Activated CD8-positive, alpha-beta memory T cell treated with anti-CD3 and anti-CD28 coated beads, Interleukin-2, amount 10 ng/mL, durations not matched to agents 7 days and 5 days (primary cell): ENCODE measurements at regions not wholly inside any gene's neighbourhood (a gene's known extent, or its start where the extent isn't known, plus 50 kb on each side); places are given as distances from the start of the nearest gene placed in this dataset.
"Not testable (repeated sequence)": the region's sequence is repeated elsewhere in the genome, so short reads cannot be mapped to it uniquely, and the experiment has no call there.

Experiments used
- ATAC-seq: fragments of 150-1000 bp; cut with Tn5 transposase; one replicate; pipeline ENCODE4 v1.10.0; 2021; ENCODE audit warnings: moderate library complexity
- CTCF ChIA-PET: fragments of 350-600 bp; sonication (Branson Sonifier 250); formaldehyde crosslinking; loops from one replicate; lab custom pipeline; 2021; ENCODE audit warnings: antibody characterized with exemption; lab: Charles Lee
- DNase-seq: peaks from one replicate; pipeline ENCODE4 v3.0.0-alpha.2; 2020
- H3K27ac Mint-ChIP-seq: one replicate; pipeline ENCODE4 v1.8.0; 2021; ENCODE audit warnings: mild to moderate bottlenecking, mixed read lengths
- H3K27me3 Mint-ChIP-seq: one replicate; pipeline ENCODE4 v1.8.0; 2021; ENCODE audit warnings: mixed read lengths
- H3K36me3 Mint-ChIP-seq: one replicate; pipeline ENCODE4 v1.8.0; 2021; ENCODE audit warnings: mild to moderate bottlenecking, mixed read lengths
- H3K4me1 Mint-ChIP-seq: one replicate; pipeline ENCODE4 v1.8.0; 2021; ENCODE audit warnings: mixed read lengths
- H3K4me3 Mint-ChIP-seq: one replicate; pipeline ENCODE4 v1.8.0; 2021; ENCODE audit warnings: mild to moderate bottlenecking, moderate library complexity, mixed read lengths
- H3K9me3 Mint-ChIP-seq: one replicate; pipeline ENCODE4 v1.8.0; 2022; ENCODE audit warnings: low read depth, mixed read lengths

- Mint-ChIP-seq H3K27ac (no peak overlapping the region), H3K9me3 (no peaks in the 10 kb centered on the region), H3K4me1 (peaks cover 2% of the 10 kb centered on the region), H3K36me3 (no peaks in the 10 kb centered on the region), H3K4me3 (no peak overlapping the region), H3K27me3 (peaks cover 44% of the 10 kb centered on the region)
- CTCF ChIA-PET = no interaction called here
- ATAC-seq = no peak
- DNase-seq = no peak
Measured at GRCh38 chr10:101280511-101280910, 51.2 kb upstream of the LBX1 start.

DNA sequence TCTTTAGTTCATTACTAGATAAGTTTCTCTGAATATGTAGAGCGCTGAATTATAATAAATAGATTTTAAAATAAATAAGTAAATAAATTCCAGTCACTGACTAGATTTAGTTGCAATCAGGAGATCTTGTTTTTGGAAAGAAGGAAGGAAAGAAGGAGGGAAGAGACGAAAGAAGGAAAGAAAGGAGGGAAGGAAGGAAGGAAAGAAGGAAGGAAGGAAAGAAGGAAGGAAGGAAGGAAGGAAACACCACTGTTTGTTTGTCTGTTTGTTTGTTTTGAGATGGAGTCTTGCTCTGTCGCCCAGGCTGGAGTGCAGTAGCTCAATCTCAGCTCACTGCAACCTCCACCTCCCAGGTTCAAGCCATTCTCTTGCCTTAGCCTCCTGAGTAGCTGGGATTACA lies 51.7 kb upstream of the LBX1 start:
- H3K27me3 Mint-ChIP-seq = peaks cover 48% of the 10 kb centered on the region
- ATAC-seq, DNase-seq, H3K4me1 Mint-ChIP-seq, H3K36me3 Mint-ChIP-seq, H3K4me3 Mint-ChIP-seq, H3K9me3 Mint-ChIP-seq, CTCF ChIA-PET, H3K27ac Mint-ChIP-seq: not testable (repeated sequence)

- CTCF ChIA-PET = interaction anchor here (1.5 kb wide), 1 partner anchor 69 kb away, joined by 8 read pairs; no protein-coding TSS in a partner anchor
Measured at GRCh38 chr10:101282947-101283346, 53.7 kb upstream of the LBX1 start.

DNA sequence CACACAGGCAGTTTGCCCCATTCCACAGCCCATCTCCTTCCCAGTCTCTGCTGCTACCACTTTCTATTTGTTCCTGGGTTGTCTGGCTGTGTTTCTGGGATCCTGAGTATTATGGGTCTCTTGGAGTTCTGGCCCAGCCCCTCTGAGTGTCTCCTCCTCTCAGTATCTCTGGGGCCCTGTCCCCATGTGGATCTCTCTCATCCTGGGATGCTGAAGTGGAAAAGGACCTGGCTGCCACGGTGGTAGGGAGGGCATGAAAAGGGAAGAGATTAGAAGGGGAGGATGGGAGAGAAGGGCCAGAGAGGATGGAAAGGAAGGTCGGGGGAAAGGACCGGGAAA lies 54.5 kb upstream of the LBX1 start:
- ATAC-seq (no peak), DNase-seq (no peak)
- Mint-ChIP-seq H3K9me3 (no peaks in the 10 kb centered on the region), H3K36me3 (no peaks in the 10 kb centered on the region), H3K27ac (no peak overlapping the region), H3K27me3 (peaks cover 69% of the 10 kb centered on the region), H3K4me1 (peaks cover 2% of the 10 kb centered on the region), H3K4me3 (no peak overlapping the region)
- CTCF ChIA-PET = interaction anchor here (1.0 kb wide), 1 partner anchor 129 kb away, joined by 3 read pairs; no protein-coding TSS in a partner anchor

More at GRCh38 chr10:101282947-101283346, 53.7 kb upstream of the LBX1 start:
- Mint-ChIP-seq H3K27me3 (peaks cover 65% of the 10 kb centered on the region), H3K4me3 (no peak overlapping the region), H3K9me3 (no peaks in the 10 kb centered on the region), H3K27ac (no peak overlapping the region), H3K4me1 (peaks cover 2% of the 10 kb centered on the region), H3K36me3 (no peaks in the 10 kb centered on the region)
- no peak for ATAC-seq
- DNase-seq = no peak

- Mint-ChIP-seq H3K4me3 (no peak overlapping the region), H3K27me3 (peaks cover 72% of the 10 kb centered on the region), H3K9me3 (no peaks in the 10 kb centered on the region), H3K27ac (no peak overlapping the region), H3K4me1 (peaks cover 2% of the 10 kb centered on the region), H3K36me3 (no peaks in the 10 kb centered on the region)
- DNase-seq = no peak
- ATAC-seq = peak; percentile 27
- CTCF ChIA-PET = interaction anchor here (1.0 to 1.1 kb wide), 2 partner anchors 70 to 130 kb away, joined by 3 to 6 read pairs; no protein-coding TSS in a partner anchor
Measured at GRCh38 chr10:101284101-101284743, 55.0 kb upstream of the LBX1 start.

DNA sequence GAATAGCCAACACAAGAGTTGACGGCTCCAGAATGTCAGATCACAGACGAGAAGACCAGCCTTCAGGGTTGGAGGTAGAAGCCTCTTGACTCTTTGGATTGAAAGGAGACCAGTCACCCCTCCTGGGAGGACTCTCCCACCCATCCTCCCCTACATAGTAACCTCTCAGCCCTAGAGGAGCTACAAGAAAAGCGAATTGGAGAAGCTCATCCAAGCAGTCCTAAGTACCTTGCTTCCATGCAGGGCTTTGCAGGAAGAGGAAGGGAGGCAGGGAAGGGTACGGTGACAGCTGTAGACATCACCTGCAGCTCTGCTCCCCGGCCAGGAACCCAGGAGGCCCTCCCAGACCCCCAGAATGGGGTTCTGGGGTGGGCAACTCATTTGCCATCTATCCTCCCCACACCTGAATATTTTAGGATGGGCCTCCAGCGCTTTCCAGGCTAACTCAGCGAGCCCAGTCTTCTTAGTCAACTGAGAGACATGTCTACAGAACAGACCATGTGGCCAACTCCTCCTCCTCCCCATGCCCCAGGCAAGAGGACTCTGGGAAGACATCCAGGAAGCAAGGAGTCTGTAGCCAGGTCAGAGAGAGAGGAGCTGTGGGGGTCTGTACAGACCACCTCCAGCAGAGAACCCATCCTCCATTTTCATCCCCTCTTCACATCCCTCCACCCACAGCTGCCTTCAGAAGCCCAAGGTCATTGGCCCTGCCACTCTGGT lies 55.6 kb upstream of the LBX1 start:
- H3K27ac Mint-ChIP-seq = no peak overlapping the region
- CTCF ChIA-PET = interaction anchor here (1.1 kb wide), 1 partner anchor 71 kb away, joined by 6 read pairs; no protein-coding TSS in a partner anchor
- peaks cover 79% of the 10 kb centered on the region for H3K27me3 Mint-ChIP-seq
- peaks cover 2% of the 10 kb centered on the region for H3K4me1 Mint-ChIP-seq
- no peaks in the 10 kb centered on the region for H3K36me3 Mint-ChIP-seq
- DNase-seq = no peak
- ATAC-seq = no peak
- H3K9me3 Mint-ChIP-seq = no peaks in the 10 kb centered on the region
- no peak overlapping the region for H3K4me3 Mint-ChIP-seq

- ATAC-seq (no peak), DNase-seq (no peak)
- CTCF ChIA-PET = interaction anchor here (1.1 kb wide), 1 partner anchor 72 kb away, joined by 6 read pairs; no protein-coding TSS in a partner anchor
- Mint-ChIP-seq H3K4me1 (peaks cover 2% of the 10 kb centered on the region), H3K27ac (no peak overlapping the region), H3K36me3 (no peaks in the 10 kb centered on the region), H3K4me3 (no peak overlapping the region), H3K27me3 (peaks cover 86% of the 10 kb centered on the region), H3K9me3 (no peaks in the 10 kb centered on the region)
Measured at GRCh38 chr10:101285519-101286070, 56.3 kb upstream of the LBX1 start.

DNA sequence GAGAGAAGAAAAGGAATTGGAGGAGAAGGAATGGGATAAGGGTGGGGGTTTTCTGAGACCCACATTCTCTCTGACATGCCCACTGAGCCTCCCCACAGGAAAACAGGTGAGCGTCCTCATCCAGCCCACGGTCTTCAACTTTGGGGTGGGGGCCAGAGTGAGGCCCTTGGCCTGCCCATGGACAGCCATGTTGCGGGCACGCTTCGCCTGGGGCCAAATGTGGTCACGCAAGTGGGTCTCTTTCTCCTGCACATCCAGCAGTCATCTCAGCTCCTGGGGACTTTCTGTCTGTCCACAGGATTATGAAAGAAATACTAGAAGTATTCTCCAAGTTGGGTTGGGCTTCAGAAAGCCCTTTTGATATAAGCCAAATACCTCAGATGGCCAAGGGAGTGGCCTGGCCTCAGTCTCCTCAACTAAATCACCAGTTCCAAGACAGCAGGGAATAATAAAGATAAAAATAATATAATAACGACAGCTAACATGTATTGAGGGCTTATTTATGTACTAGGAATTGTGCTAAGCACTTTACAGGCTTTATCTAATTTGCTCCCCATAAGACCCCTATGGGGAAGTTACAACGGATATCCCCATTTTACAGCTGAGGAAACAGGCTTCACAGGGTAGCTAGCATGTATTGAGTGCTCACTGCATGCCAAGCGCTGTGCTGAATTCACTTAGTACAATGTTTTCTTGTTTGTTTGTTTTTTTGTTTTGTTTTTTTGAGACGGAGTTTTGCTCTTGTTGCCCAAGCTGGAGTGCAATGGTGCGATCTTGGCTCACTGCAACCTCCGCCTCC lies 57.2 kb upstream of the LBX1 start:
- CTCF ChIA-PET = interaction anchor here (0.8 to 1.8 kb wide), 4 partner anchors 14 to 157 kb away, joined by 3 to 4 read pairs (median 3); no protein-coding TSS in a partner anchor
- H3K9me3 Mint-ChIP-seq = no peaks in the 10 kb centered on the region
- peaks cover 2% of the 10 kb centered on the region for H3K4me1 Mint-ChIP-seq
- no peak for DNase-seq
- no peak overlapping the region for H3K27ac Mint-ChIP-seq
- no peaks in the 10 kb centered on the region for H3K36me3 Mint-ChIP-seq
- H3K27me3 Mint-ChIP-seq = peaks cover 92% of the 10 kb centered on the region
- ATAC-seq = no peak
- no peak overlapping the region for H3K4me3 Mint-ChIP-seq

DNA sequence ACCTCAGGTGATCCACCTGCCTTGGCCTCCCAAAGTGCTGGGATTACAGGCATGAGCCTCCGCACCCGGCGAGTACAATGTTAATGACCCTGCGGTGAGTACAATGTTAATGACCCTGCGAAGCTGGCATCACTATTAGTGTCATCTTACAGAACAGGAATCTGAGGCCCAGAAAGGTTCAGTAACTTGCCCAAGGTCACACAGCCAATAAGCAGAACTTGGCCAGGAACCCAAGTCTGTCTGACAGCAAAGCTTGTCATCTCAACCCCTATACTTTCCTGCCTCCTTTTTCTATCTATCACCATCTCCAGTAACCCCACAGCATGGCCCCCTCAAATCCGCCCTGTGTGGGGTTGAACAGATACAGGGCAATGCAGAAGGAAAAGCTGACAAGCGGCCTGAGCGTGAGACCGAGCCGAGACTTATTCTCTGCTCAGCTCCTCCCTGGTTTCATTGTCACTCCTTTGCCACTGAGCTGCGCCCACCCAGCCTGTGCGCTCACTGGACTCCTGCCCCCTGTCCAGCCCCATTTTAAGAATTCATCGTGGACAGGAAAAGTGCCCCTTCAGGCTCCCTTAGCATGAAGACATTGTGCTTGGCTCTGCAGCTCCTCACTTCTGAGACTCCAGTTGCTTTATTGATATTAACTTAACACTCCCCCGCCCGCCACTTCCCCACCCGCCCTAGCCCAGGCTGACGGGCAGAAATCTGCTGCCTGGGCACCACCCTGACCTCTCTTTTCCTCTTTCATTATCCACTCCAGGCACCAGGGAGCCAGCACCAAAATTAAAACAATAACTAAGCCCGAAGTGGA lies 58.1 kb upstream of the LBX1 start:
- Mint-ChIP-seq H3K36me3 (no peaks in the 10 kb centered on the region), H3K9me3 (no peaks in the 10 kb centered on the region), H3K4me1 (peaks cover 3% of the 10 kb centered on the region), H3K4me3 (no peak overlapping the region), H3K27me3 (peaks cover 87% of the 10 kb centered on the region), H3K27ac (no peak overlapping the region)
- ATAC-seq (no peak), DNase-seq (no peak)
- CTCF ChIA-PET = interaction anchor here (0.8 to 2.4 kb wide), 8 partner anchors 11 to 283 kb away, joined by 3 to 8 read pairs (median 4); no protein-coding TSS in a partner anchor

- Mint-ChIP-seq H3K4me1 (peaks cover 3% of the 10 kb centered on the region), H3K27me3 (peaks cover 86% of the 10 kb centered on the region), H3K36me3 (no peaks in the 10 kb centered on the region), H3K9me3 (no peaks in the 10 kb centered on the region), H3K4me3 (no peak overlapping the region), H3K27ac (no peak overlapping the region)
- CTCF ChIA-PET = interaction anchor here (0.9 to 2.4 kb wide), 8 partner anchors 10 to 282 kb away, joined by 3 to 8 read pairs (median 5); no protein-coding TSS in a partner anchor
- DNase-seq (no peak), ATAC-seq (no peak)
Measured at GRCh38 chr10:101287997-101288635, 58.9 kb upstream of the LBX1 start.

GRCh38 chr10:101289541-101289940 lies 60.3 kb upstream of the LBX1 start:
- CTCF ChIA-PET = interaction anchor here (0.8 to 2.4 kb wide), 6 partner anchors 9 to 147 kb away, joined by 3 to 8 read pairs (median 5); no protein-coding TSS in a partner anchor
- Mint-ChIP-seq H3K4me1 (peaks cover 1% of the 10 kb centered on the region), H3K36me3 (no peaks in the 10 kb centered on the region), H3K9me3 (no peaks in the 10 kb centered on the region), H3K27me3 (peaks cover 87% of the 10 kb centered on the region), H3K27ac (no peak overlapping the region), H3K4me3 (no peak overlapping the region)
- no peak for DNase-seq
- no peak for ATAC-seq

- no peak for ATAC-seq
- CTCF ChIA-PET = interaction anchor here (0.8 to 3.3 kb wide), 4 partner anchors 77 to 463 kb away, joined by 3 to 21 read pairs (median 4); no protein-coding TSS in a partner anchor
- DNase-seq = no peak
- H3K36me3 Mint-ChIP-seq = no peaks in the 10 kb centered on the region
- no peak overlapping the region for H3K27ac Mint-ChIP-seq
- peaks cover 86% of the 10 kb centered on the region for H3K27me3 Mint-ChIP-seq
- no peak overlapping the region for H3K4me3 Mint-ChIP-seq
- peaks cover 1% of the 10 kb centered on the region for H3K4me1 Mint-ChIP-seq
- no peaks in the 10 kb centered on the region for H3K9me3 Mint-ChIP-seq
Measured at GRCh38 chr10:101290431-101290830, 61.2 kb upstream of the LBX1 start.
